Endothelial cell of umbilical vein (primary cell): ENCODE measurements at regions not wholly inside any gene's neighbourhood (a gene's known extent, or its start where the extent isn't known, plus 50 kb on each side); places are given as distances from the start of the nearest gene placed in this dataset.

ENCODE experiments used
- BruUV-seq: library from RNA; stranded (reverse); fragments of 400-500 nt; replicated peaks from 2 replicates; lab custom pipeline; 2021; lab: Mats Ljungman, UMichigan
- CTCF ChIA-PET: fragments of 300-600, 350-600 bp; sonication (Branson Sonifier 250); formaldehyde crosslinking; loops from one replicate; lab custom pipeline; 2021; ENCODE audit warnings: antibody characterized with exemption, inconsistent platforms; lab: Charles Lee
- POLR2A ChIA-PET: fragments of 300-600, 350-600 bp; sonication (Branson Sonifier 250); formaldehyde crosslinking; loops from one replicate; lab custom pipeline; 2021; ENCODE audit warnings: antibody characterized with exemption, inconsistent platforms; lab: Charles Lee
- DNase-seq: peaks from one replicate; pipeline ENCODE4 v3.0.0-alpha.2; 2011; ENCODE audit warnings: low read depth, low spot score
- FAIRE-seq: peaks from 2 replicates; lab custom pipeline; 2011; peaks lifted over from hg19 to GRCh38; lab: Jason Lieb, UNC
- H2AFZ ChIP-seq: 2 replicates; pipeline ENCODE4 v1.6.0; 2012; ENCODE audit warnings: low read depth, low read length, control low read depth, inconsistent platforms
- H3K27ac ChIP-seq: 2 replicates; pipeline ENCODE4 v1.5.1; 2011; ENCODE audit warnings: low read depth, mild to moderate bottlenecking, control low read depth, low read length, moderate library complexity; ENCODE audit not compliant: insufficient read depth
- H3K27me3 ChIP-seq, 2 experiments: 2 replicates each; pipeline versions ENCODE4 v1.6.0 to v1.6.1; 2011; ENCODE audit warnings: low read length in 2 of 2, mixed read lengths in 1 of 2; ENCODE audit not compliant: control insufficient read depth in 2 of 2, insufficient read depth in 2 of 2
- H3K36me3 ChIP-seq, 2 experiments: 2 replicates in 1 of 2; 3 replicates in 1 of 2; pipeline ENCODE4 v1.5.1; 2011; ENCODE audit warnings: low read length in 2 of 2, mild to moderate bottlenecking in 1 of 2, moderate library complexity in 1 of 2; ENCODE audit not compliant: control insufficient read depth in 2 of 2, insufficient read depth in 2 of 2; ENCODE audit errors: extremely low read depth in 1 of 2
- H3K4me1 ChIP-seq: 3 replicates; pipeline ENCODE4 v1.5.1; 2011; ENCODE audit warnings: mild to moderate bottlenecking, low read length; ENCODE audit not compliant: control insufficient read depth, insufficient read depth; ENCODE audit errors: extremely low read depth
- H3K4me2 ChIP-seq: 2 replicates; pipeline ENCODE4 v1.6.1; 2011; ENCODE audit warnings: low read length, control low read depth, mixed read lengths; ENCODE audit not compliant: insufficient read depth
- H3K4me3 ChIP-seq, 3 experiments: fragments of 200-600 bp in 1 of 3; sonication (generic), shearing (Covaris generic) in 1 of 3; replicated peaks in 1 of 3; 2 replicates each; pipeline ENCODE4 v1.5.1; 2011 to 2016; ENCODE audit warnings: control low read depth in 3 of 3, low read length in 3 of 3, mild to moderate bottlenecking in 2 of 3, inconsistent platforms in 1 of 3, low read depth in 1 of 3, moderate library complexity in 1 of 3; ENCODE audit not compliant: insufficient read depth in 1 of 3
- H3K79me2 ChIP-seq: 2 replicates; pipeline ENCODE4 v1.6.0; 2012; ENCODE audit warnings: low read length, inconsistent platforms; ENCODE audit not compliant: control insufficient read depth, insufficient read depth
- H3K9ac ChIP-seq: replicated peaks from 2 replicates; pipeline ENCODE3; 2011; ENCODE audit warnings: low read length, control low read depth; ENCODE audit not compliant: insufficient read depth; ENCODE audit errors: extremely low read depth
- H3K9me1 ChIP-seq: replicated peaks from 3 replicates; pipeline ENCODE4 v1.6.0; 2011; ENCODE audit warnings: mild to moderate bottlenecking, low read length; ENCODE audit not compliant: control insufficient read depth, insufficient read depth; ENCODE audit errors: extremely low read depth
- H3K9me3 ChIP-seq: replicated peaks from 2 replicates; pipeline ENCODE4 v1.5.1; 2012; ENCODE audit warnings: low read length, inconsistent platforms; ENCODE audit not compliant: control insufficient read depth, insufficient read depth
- H4K20me1 ChIP-seq: replicated peaks from 2 replicates; pipeline ENCODE3; 2011; ENCODE audit warnings: mild to moderate bottlenecking, low read length; ENCODE audit not compliant: control insufficient read depth, insufficient read depth; ENCODE audit errors: extremely low read depth
- CTCF ChIP-seq, 2 donors: IDR thresholded peaks; 1 replicate in 1 of 2; 2 replicates in 1 of 2; pipeline ENCODE4 v1.5.1; 2011; ENCODE audit warnings: low read length in 2 of 2, mild to moderate bottlenecking in 2 of 2, moderate library complexity in 2 of 2, control low read depth in 1 of 2, inconsistent platforms in 1 of 2, low read depth in 1 of 2; ENCODE audit not compliant: insufficient read depth in 1 of 2; ENCODE audit errors: extremely low read depth in 1 of 2
- EZH2 ChIP-seq: IDR thresholded peaks from 2 replicates; pipeline ENCODE4 v1.6.1; 2012; ENCODE audit warnings: borderline replicate concordance, low read depth, mild to moderate bottlenecking, moderate library complexity, low read length, inconsistent platforms; ENCODE audit not compliant: severe bottlenecking
- FOS ChIP-seq: IDR thresholded peaks from 2 replicates; pipeline ENCODE4 v1.6.1; 2011; ENCODE audit warnings: mild to moderate bottlenecking, low read length, moderate library complexity, borderline replicate concordance; ENCODE audit not compliant: insufficient read depth
- GATA2 ChIP-seq: IDR thresholded peaks from 2 replicates; pipeline ENCODE4 v1.7.0; 2011; ENCODE audit warnings: low read depth, mild to moderate bottlenecking, moderate library complexity, mixed read lengths, low read length; ENCODE audit not compliant: insufficient read length, insufficient read depth
- JUN ChIP-seq: IDR thresholded peaks from 2 replicates; pipeline ENCODE4 v1.6.1; 2011; ENCODE audit warnings: borderline replicate concordance, low read depth; ENCODE audit not compliant: insufficient read length, insufficient read depth
- MAX ChIP-seq: IDR thresholded peaks from 2 replicates; pipeline ENCODE4 v1.6.1; 2011; ENCODE audit not compliant: insufficient read depth, insufficient read length
- MYC ChIP-seq: IDR thresholded peaks from one replicate; pipeline ENCODE4 v1.6.1; 2011; ENCODE audit warnings: mild to moderate bottlenecking, low read depth, low read length
- POLR2A ChIP-seq: IDR thresholded peaks from 2 replicates; pipeline ENCODE4 v1.6.1; 2012; ENCODE audit warnings: low read depth, mild to moderate bottlenecking, control low read depth, low read length
- POLR2AphosphoS5 ChIP-seq: IDR thresholded peaks from 2 replicates; pipeline ENCODE4 v1.6.1; 2012; ENCODE audit warnings: low read depth, mild to moderate bottlenecking, control low read depth, low read length, moderate library complexity; ENCODE audit not compliant: insufficient read depth
- dilution Hi-C: fragments of 300-500 bp; cut with MboI; formaldehyde crosslinking; loops from one replicate; pipeline ENCODE4 v1.15.0; 2019; ENCODE audit warnings: low sequenced_read_pairs; ENCODE audit not compliant: extremely low pct_ligation_motif_present
- intact Hi-C: fragments of 100-400 bp; cut with micrococcal nuclease; formaldehyde crosslinking; loops from one replicate; pipeline ENCODE4 v1.10.0; 2022

- Histone ChIP-seq H3K27me3 (no peaks in the 10 kb centered on the region), H3K9me1 (no peaks in the 10 kb centered on the region), H3K9ac (no peak overlapping the region), H3K9me3 (no peaks in the 10 kb centered on the region), H3K79me2 (no peaks in the 10 kb centered on the region), H4K20me1 (no peaks in the 10 kb centered on the region), H2AFZ (no peak overlapping the region), H3K4me2 (no peak overlapping the region), H3K4me3 (no peak overlapping the region), H3K27ac (no peak overlapping the region), H3K36me3 (no peaks in the 10 kb centered on the region), H3K4me1 (no peaks in the 10 kb centered on the region)
- no peak for DNase-seq
- no peak for FAIRE-seq
- intact Hi-C loops = no loop called here
- no TSS peak for BruUV-seq
- TF ChIP-seq MAX (no peak), FOS (no peak), GATA2 (no peak), JUN (no peak), MYC (no peak), EZH2 (no peak), CTCF (IDR thresholded peaks at IDR 0.05; ENCODE audit: extremely low read depth in 1 of 2, insufficient read depth in 1 of 2, low read depth in 1 of 2, low read length in 2 of 2) (no peak), POLR2A (no peak), POLR2AphosphoS5 (no peak)
- dilution Hi-C loops = no loop called here
- ChIA-PET POLR2A (no interaction called here), CTCF (interaction anchor here (0.6 kb wide), 2 partner anchors 280 to 307 kb away, joined by 3 read pairs; no protein-coding TSS in a partner anchor)
Observed at GRCh38 chr6:156390621-156391020, 386.6 kb upstream of the ARID1B start.
